Aorta (tissue), 5 donors: ENCODE measurements at regions not wholly inside any gene's neighbourhood (a gene's known extent, or its start where the extent isn't known, plus 50 kb on each side); places are given as distances from the start of the nearest gene placed in this dataset.

Experiments
- ATAC-seq: fragments of 200-7000 bp; cut with Tn5 transposase; one replicate; pipeline ENCODE4 v1.9.1; 2022; ENCODE audit warnings: moderate library complexity; ENCODE audit not compliant: low FRiP score
- DNase-seq, 2 donors: peaks; one replicate each; pipeline ENCODE4 v3.0.0-alpha.2; 2020
- H3K27ac ChIP-seq, 2 donors: one replicate each; pipeline ENCODE4 v1.5.1; 2013; ENCODE audit warnings: low read length in 2 of 2, mild to moderate bottlenecking in 2 of 2, moderate library complexity in 2 of 2, control low read depth in 1 of 2, inconsistent platforms in 1 of 2, low read depth in 1 of 2
- H3K27me3 ChIP-seq, 2 donors: one replicate each; pipeline ENCODE4 v1.6.1; 2013; ENCODE audit warnings: control low read depth in 1 of 2, low read length in 1 of 2, mild to moderate bottlenecking in 1 of 2, moderate library complexity in 1 of 2; ENCODE audit not compliant: insufficient read depth in 2 of 2, control insufficient read depth in 1 of 2
- H3K36me3 ChIP-seq, 2 donors: one replicate each; pipeline ENCODE4 v1.6.1; 2013; ENCODE audit warnings: control low read depth in 1 of 2, low read length in 1 of 2, mild to moderate bottlenecking in 1 of 2; ENCODE audit not compliant: insufficient read depth in 2 of 2, control insufficient read depth in 1 of 2
- H3K4me1 ChIP-seq, 2 donors: one replicate each; pipeline ENCODE4 v1.6.1; 2013; ENCODE audit warnings: low read length in 2 of 2, control low read depth in 1 of 2, mild to moderate bottlenecking in 1 of 2, moderate library complexity in 1 of 2; ENCODE audit not compliant: insufficient read depth in 2 of 2, control insufficient read depth in 1 of 2
- H3K4me3 ChIP-seq, 2 donors: one replicate each; pipeline ENCODE4 v1.5.1; 2013; ENCODE audit warnings: low read length in 2 of 2, control low read depth in 1 of 2, mild to moderate bottlenecking in 1 of 2
- H3K9me3 ChIP-seq: one replicate; pipeline ENCODE4 v1.6.1; 2013; ENCODE audit warnings: mild to moderate bottlenecking, low read length; ENCODE audit not compliant: control insufficient read depth
- WGBS, 2 donors: extraction: QIAGEN DNeasy Blood & Tissue Kit; methylation state at CpG; one replicate each; pipeline ENCODE4 v1.1.7; 2013; 5-methylcytosine and 5-hydroxymethylcytosine counted together
- intact Hi-C, 2 donors: fragments of 100-400 bp; cut with DNase I; formaldehyde crosslinking; loops; one replicate each; pipeline versions ENCODE4 v1.14.2 to v1.15.0; 2022
- donor health status: healthy with polysubstance abuse.
- donor health status: Bipolar disorder and iron deficiency.
- donor health status: DM: no; HTN: no; CAD: no.
- donor health status: DM: no; HTN: no; CAD: no.
- donor health status: DM: yes; HTN: yes; CAD: no.

GRCh38 chr2:104756118-104756517, 97.8 kb upstream of the POU3F3 start:
- no peak overlapping the region for H3K27ac ChIP-seq
- no peak overlapping the region for H3K4me3 ChIP-seq
- no peaks in the 10 kb centered on the region for H3K9me3 ChIP-seq
- no peaks in the 10 kb centered on the region for H3K4me1 ChIP-seq
- no peaks in the 10 kb centered on the region for H3K27me3 ChIP-seq
- ATAC-seq (no peak), DNase-seq (no peak)
- intact Hi-C loops, result no loop called here
- WGBS, 2 donors, result 94% methylated on average over 7 of the region's 7 CpGs
- H3K36me3 ChIP-seq, result no peaks in the 10 kb centered on the region

- intact Hi-C loops, result no loop called here
- Histone ChIP-seq H3K27me3 (no peaks in the 10 kb centered on the region), H3K27ac (no peak overlapping the region), H3K4me1 (no peaks in the 10 kb centered on the region), H3K36me3 (no peaks in the 10 kb centered on the region), H3K4me3 (no peak overlapping the region), H3K9me3 (no peaks in the 10 kb centered on the region)
- WGBS, 2 donors, result 94 to 96% methylated on average over 5 of the region's 5 CpGs
- no peak for ATAC-seq
- no peak for DNase-seq
Observed at GRCh38 chr2:104757056-104757455, 96.9 kb upstream of the POU3F3 start.

DNA sequence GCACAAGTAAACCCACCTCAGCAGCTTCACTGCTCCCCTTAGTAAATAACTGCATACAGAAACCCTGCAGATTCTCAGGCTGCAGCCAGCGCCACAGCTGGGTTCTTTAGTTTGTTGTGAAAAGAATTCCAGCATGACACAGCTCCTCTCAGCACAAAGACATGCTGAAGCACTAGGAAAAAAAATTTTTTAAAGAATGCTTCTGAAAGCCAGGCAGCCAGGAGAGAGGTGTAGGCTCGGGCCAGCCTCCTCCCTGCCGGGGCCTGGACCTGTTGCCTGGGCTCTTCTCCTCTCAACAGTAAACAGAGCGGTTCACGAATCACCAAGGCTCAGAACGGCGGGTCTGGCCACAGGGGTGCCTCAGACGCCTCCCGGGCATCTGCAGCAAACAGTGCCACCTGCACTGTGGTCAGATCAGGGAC, 95.7 kb upstream of the POU3F3 start:
- Histone ChIP-seq H3K4me3 (no peak overlapping the region), H3K27ac (no peak overlapping the region), H3K27me3 (no peaks in the 10 kb centered on the region), H3K36me3 (no peaks in the 10 kb centered on the region), H3K9me3 (no peaks in the 10 kb centered on the region), H3K4me1 (no peaks in the 10 kb centered on the region)
- DNase-seq (no peak), ATAC-seq (no peak)
- intact Hi-C loops, result no loop called here
- WGBS, 2 donors, result 7 to 11% methylated on average over 9 of the region's 9 CpGs

DNA sequence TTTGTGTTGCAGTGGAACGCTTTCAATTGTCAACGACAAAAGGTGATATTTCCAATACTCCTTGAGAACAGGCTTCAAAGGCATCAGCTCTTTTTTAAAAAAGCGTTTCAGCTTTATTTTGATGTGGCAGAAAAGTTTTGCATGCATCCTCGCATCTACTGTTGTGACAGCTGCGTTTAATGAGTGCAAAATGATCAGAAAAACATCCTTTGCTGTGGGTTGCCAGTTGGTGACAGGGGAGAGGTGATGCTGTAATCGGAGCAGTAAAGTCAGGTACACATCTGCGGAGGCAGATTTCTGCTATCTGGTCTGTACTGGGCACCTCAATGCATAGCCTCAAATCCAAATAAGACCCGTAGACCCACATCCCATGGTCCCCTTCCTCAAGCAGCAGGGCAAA, 91.9 kb upstream of the POU3F3 start:
- Histone ChIP-seq H3K9me3 (no peaks in the 10 kb centered on the region), H3K4me1 (no peaks in the 10 kb centered on the region), H3K4me3 (no peak overlapping the region), H3K36me3 (no peaks in the 10 kb centered on the region), H3K27ac (no peak overlapping the region), H3K27me3 (no peaks in the 10 kb centered on the region)
- DNase-seq (no peak), ATAC-seq (no peak)
- intact Hi-C loops, result no loop called here
- 91 to 93% methylated on average over 8 of the region's 8 CpGs for WGBS, 2 donors

DNA sequence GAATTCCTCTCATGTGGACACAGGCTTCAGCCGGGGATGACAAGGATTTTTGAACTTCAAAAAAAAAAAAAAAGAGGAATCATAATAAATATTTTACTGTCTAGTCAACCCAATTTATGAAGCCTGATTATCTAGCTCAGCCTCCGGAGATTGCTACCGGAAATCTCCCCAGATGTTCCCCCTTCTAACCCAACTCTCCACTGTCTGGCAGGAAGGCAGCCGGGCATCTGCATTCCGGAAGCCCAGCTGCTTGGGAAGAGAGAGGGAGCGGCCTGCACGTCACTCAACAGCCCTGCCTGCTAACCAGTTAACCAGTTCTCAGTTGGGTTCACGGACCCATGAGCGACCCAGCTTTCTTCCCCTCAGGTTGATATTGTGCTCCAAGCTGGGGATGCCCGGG, 87.2 kb upstream of the POU3F3 start:
- Histone ChIP-seq H3K27me3 (no peaks in the 10 kb centered on the region), H3K4me1 (no peaks in the 10 kb centered on the region), H3K4me3 (no peak overlapping the region), H3K9me3 (peaks cover 1% of the 10 kb centered on the region), H3K27ac (no peak overlapping the region), H3K36me3 (no peaks in the 10 kb centered on the region)
- no peak for ATAC-seq
- intact Hi-C loops, result no loop called here
- no peak for DNase-seq
- 79 to 82% methylated on average over 10 of the region's 10 CpGs for WGBS, 2 donors

DNA sequence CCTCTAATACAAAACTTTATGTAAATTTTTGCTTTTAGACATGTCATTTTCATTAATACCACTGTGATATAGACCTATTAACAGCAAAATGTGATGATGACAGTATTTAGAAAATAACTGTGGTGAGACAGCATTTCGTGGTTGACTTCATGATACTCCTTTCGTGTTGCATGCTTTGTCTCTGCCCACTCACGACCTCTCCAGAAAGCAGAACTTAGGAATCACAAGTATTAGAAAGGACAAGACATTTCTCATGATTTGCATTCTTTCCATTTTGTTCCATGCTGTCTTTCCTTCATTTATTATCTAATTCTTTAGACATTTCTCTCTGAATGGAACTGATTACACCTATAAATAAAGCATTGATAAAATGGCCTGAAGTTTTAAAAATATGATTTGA, 85.2 kb upstream of the POU3F3 start:
- WGBS, 2 donors, result 57 to 62% methylated on average over 3 of the region's 3 CpGs
- intact Hi-C loops, result no loop called here
- Histone ChIP-seq H3K4me1 (no peaks in the 10 kb centered on the region), H3K36me3 (no peaks in the 10 kb centered on the region), H3K4me3 (no peak overlapping the region), H3K27ac (no peak overlapping the region), H3K9me3 (peaks cover 1% of the 10 kb centered on the region), H3K27me3 (no peaks in the 10 kb centered on the region)
- DNase-seq (no peak), ATAC-seq (no peak)

GRCh38 chr2:104769096-104769495, 84.8 kb upstream of the POU3F3 start:
- DNase-seq (no peak), ATAC-seq (no peak)
- intact Hi-C loops, result no loop called here
- Histone ChIP-seq H3K4me3 (no peak overlapping the region), H3K27me3 (no peaks in the 10 kb centered on the region), H3K4me1 (no peaks in the 10 kb centered on the region), H3K36me3 (no peaks in the 10 kb centered on the region), H3K9me3 (peaks cover 1% of the 10 kb centered on the region), H3K27ac (no peak overlapping the region)
- 84 to 85% methylated on average over 1 of the region's 1 CpG for WGBS, 2 donors

GRCh38 chr2:104772996-104773395, 80.9 kb upstream of the POU3F3 start:
- no peaks in the 10 kb centered on the region for H3K27me3 ChIP-seq
- H3K4me1 ChIP-seq, result no peaks in the 10 kb centered on the region
- no peak for ATAC-seq
- H3K4me3 ChIP-seq, result no peak overlapping the region
- H3K9me3 ChIP-seq, result peaks cover 3% of the 10 kb centered on the region
- H3K36me3 ChIP-seq, result no peaks in the 10 kb centered on the region
- intact Hi-C loops, result no loop called here
- DNase-seq, result no peak
- H3K27ac ChIP-seq, result no peak overlapping the region
- 69 to 78% methylated on average over 1 of the region's 1 CpG for WGBS, 2 donors

- DNase-seq (no peak), ATAC-seq (no peak)
- no peak overlapping the region for H3K27ac ChIP-seq
- intact Hi-C loops, result no loop called here
- H3K4me3 ChIP-seq, result no peak overlapping the region
- no peaks in the 10 kb centered on the region for H3K36me3 ChIP-seq
- H3K9me3 ChIP-seq, result peaks cover 3% of the 10 kb centered on the region
- H3K4me1 ChIP-seq, result no peaks in the 10 kb centered on the region
- no peaks in the 10 kb centered on the region for H3K27me3 ChIP-seq
- 30% methylated on average over 3 of the region's 3 CpGs for whole genome bisulfite sequencing, 2 donors
Observed at GRCh38 chr2:104774631-104775030, 79.3 kb upstream of the POU3F3 start.
